ENCODE measurements at regions not wholly inside any gene's neighbourhood (a gene's known extent, or its start where the extent isn't known, plus 50 kb on each side); places are given as distances from the start of the nearest gene placed in this dataset.

- peaks cover 10% of the 10 kb centered on the region; the same call in 1 of the 2 replicates for H3K9me3 Mint-ChIP-seq
- DNase-seq: no peak
These were observed 578.5 kb downstream of the TBC1D22A start for GRCh38 chr22:47340851-47341436.

DNA sequence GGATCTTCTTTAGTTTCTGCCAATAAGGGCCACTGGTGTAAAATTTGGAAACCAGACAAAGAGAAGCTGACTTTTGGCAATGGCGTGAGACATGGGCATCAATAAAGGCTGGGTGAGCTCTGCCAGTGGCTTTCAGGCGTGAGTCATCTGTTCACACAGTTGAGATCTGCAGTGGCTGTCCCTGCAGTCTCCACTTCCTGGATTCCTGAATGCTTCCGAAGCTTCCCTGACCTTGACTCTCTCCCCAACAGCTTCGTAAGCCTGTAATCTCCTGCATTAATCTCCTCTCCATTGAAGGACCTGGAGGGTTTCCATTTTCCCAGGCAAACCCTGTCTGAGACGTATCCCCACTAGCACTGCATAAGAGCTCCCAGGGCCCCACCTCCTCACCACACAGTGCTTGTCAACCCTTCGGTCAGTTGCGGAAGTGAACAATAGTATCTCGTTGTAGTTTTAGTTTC lies 574.7 kb downstream of the TBC1D22A start:
- Mint-ChIP-seq H3K36me3 (ENCODE audit: low read depth) (peaks cover 12% of the 10 kb centered on the region), H3K9me3 (peaks cover 16% of the 10 kb centered on the region), H3K4me1 (ENCODE audit: low read depth) (peaks cover 10% of the 10 kb centered on the region), H3K27me3 (ENCODE audit: insufficient read depth) (peaks cover 11% of the 10 kb centered on the region), H3K4me3 (peak overlapping the region; percentile 53), H3K27ac (peak overlapping the region; percentile 52; the same call in 1 of the 2 replicates)
- TF ChIP-seq, protein P1, sequence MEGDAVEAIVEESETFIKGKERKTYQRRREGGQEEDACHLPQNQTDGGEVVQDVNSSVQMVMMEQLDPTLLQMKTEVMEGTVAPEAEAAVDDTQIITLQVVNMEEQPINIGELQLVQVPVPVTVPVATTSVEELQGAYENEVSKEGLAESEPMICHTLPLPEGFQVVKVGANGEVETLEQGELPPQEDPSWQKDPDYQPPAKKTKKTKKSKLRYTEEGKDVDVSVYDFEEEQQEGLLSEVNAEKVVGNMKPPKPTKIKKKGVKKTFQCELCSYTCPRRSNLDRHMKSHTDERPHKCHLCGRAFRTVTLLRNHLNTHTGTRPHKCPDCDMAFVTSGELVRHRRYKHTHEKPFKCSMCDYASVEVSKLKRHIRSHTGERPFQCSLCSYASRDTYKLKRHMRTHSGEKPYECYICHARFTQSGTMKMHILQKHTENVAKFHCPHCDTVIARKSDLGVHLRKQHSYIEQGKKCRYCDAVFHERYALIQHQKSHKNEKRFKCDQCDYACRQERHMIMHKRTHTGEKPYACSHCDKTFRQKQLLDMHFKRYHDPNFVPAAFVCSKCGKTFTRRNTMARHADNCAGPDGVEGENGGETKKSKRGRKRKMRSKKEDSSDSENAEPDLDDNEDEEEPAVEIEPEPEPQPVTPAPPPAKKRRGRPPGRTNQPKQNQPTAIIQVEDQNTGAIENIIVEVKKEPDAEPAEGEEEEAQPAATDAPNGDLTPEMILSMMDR (IDR thresholded peaks at IDR 0.05): no peak
- DNase-seq: peak; percentile 79

More at GRCh38 chr22:47340851-47341436, 578.5 kb downstream of the TBC1D22A start:
- H3K27ac Mint-ChIP-seq: no peak overlapping the region
- H3K4me1 Mint-ChIP-seq (ENCODE audit: low read depth): peaks cover 10% of the 10 kb centered on the region
- H3K4me3 Mint-ChIP-seq: no peak overlapping the region
- H3K27me3 Mint-ChIP-seq (ENCODE audit: insufficient read depth): peaks cover 11% of the 10 kb centered on the region
- peaks cover 4% of the 10 kb centered on the region for H3K36me3 Mint-ChIP-seq (ENCODE audit: low read depth)
- TF ChIP-seq, protein P1 (IDR thresholded peaks at IDR 0.05): no peak

DNA sequence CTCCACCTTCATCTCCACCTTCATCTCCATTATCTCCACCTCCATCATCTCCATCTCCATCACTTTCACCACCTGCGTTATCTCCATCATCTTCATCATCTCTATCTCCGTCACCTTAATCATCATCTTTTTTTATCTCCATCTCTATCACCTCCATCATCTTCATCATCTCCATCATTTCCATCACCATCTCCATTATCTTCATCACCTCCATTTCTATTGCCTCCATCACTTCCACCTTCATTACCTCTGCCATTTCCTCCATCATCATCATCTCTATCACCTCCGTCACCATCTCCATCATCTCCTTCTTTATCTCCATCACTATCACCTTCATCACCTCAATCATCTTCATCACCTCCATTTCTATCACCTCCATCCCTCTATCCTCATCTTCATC lies 573.5 kb downstream of the TBC1D22A start:
- H3K36me3 Mint-ChIP-seq (ENCODE audit: low read depth): peaks cover 12% of the 10 kb centered on the region
- H3K4me3 Mint-ChIP-seq: no peak overlapping the region
- peaks cover 10% of the 10 kb centered on the region for H3K4me1 Mint-ChIP-seq (ENCODE audit: low read depth)
- DNase-seq: no peak
- peaks cover 11% of the 10 kb centered on the region for H3K27me3 Mint-ChIP-seq (ENCODE audit: insufficient read depth)
- TF ChIP-seq, protein P1 (IDR thresholded peaks at IDR 0.05): no peak
- H3K27ac Mint-ChIP-seq: no peak overlapping the region
- H3K9me3 Mint-ChIP-seq: peaks cover 16% of the 10 kb centered on the region

- no peak overlapping the region for H3K4me3 Mint-ChIP-seq
- H3K9me3 Mint-ChIP-seq: peaks cover 16% of the 10 kb centered on the region
- peaks cover 15% of the 10 kb centered on the region for H3K4me1 Mint-ChIP-seq (ENCODE audit: low read depth)
- no peak for DNase-seq
- H3K36me3 Mint-ChIP-seq (ENCODE audit: low read depth): peaks cover 12% of the 10 kb centered on the region
- H3K27ac Mint-ChIP-seq: no peak overlapping the region
- H3K27me3 Mint-ChIP-seq (ENCODE audit: insufficient read depth): peaks cover 11% of the 10 kb centered on the region
- TF ChIP-seq, protein P1 (IDR thresholded peaks at IDR 0.05): no peak
These were observed 573.0 kb downstream of the TBC1D22A start for GRCh38 chr22:47335460-47335859.

GRCh38 chr22:47334601-47335000 lies 572.2 kb downstream of the TBC1D22A start:
- Mint-ChIP-seq H3K9me3 (peaks cover 16% of the 10 kb centered on the region), H3K4me1 (ENCODE audit: low read depth) (peaks cover 24% of the 10 kb centered on the region), H3K36me3 (ENCODE audit: low read depth) (peaks cover 12% of the 10 kb centered on the region), H3K27me3 (ENCODE audit: insufficient read depth) (peaks cover 11% of the 10 kb centered on the region), H3K27ac (no peak overlapping the region), H3K4me3 (no peak overlapping the region)
- no peak for DNase-seq
- TF ChIP-seq, protein P1 (IDR thresholded peaks at IDR 0.05): no peak
